MCF 10A (cell line): ENCODE measurements at regions not wholly inside any gene's neighbourhood (a gene's known extent, or its start where the extent isn't known, plus 50 kb on each side); places are given as distances from the start of the nearest gene placed in this dataset.
A peak's percentile ranks its signal among the peaks of the same experiment; 100 is the strongest.
"Not testable (repeated sequence)": the region's sequence is repeated elsewhere in the genome, so short reads cannot be mapped to it uniquely, and the experiment has no call there.

Experiments used
- BruUV-seq: library from RNA; stranded (reverse); fragments of 400-500 nt; replicated peaks from 2 replicates; lab custom pipeline; 2021; lab: Mats Ljungman, UMichigan
- CTCF ChIA-PET: fragments of 300-600 bp; sonication (Branson Sonifier 250); formaldehyde crosslinking; extraction: SDS; loops from one replicate; lab custom pipeline; 2021; ENCODE audit warnings: antibody characterized with exemption, inconsistent platforms; lab: Yijun Ruan, JAX
- POLR2A ChIA-PET: fragments of 300-600, 350-650 bp; sonication (Branson Sonifier 250); formaldehyde crosslinking; extraction: SDS; loops from one replicate; lab custom pipeline; 2020; ENCODE audit warnings: antibody characterized with exemption, inconsistent platforms; lab: Yijun Ruan, JAX
- DNase-seq: peaks from one replicate; pipeline ENCODE4 v3.0.0-alpha.2; 2018; ENCODE audit not compliant: unreplicated experiment
- H3K27ac Mint-ChIP-seq: one replicate; pipeline ENCODE4 v1.8.0; 2022; ENCODE audit warnings: mild to moderate bottlenecking, low read depth, mixed read lengths; ENCODE audit not compliant: unreplicated experiment
- H3K27me3 Mint-ChIP-seq: one replicate; pipeline ENCODE4 v1.8.0; 2022; ENCODE audit warnings: mixed read lengths; ENCODE audit not compliant: insufficient read depth, unreplicated experiment
- H3K36me3 Mint-ChIP-seq: one replicate; pipeline ENCODE4 v1.8.0; 2022; ENCODE audit warnings: mild to moderate bottlenecking, moderate library complexity, mixed read lengths; ENCODE audit not compliant: insufficient read depth, unreplicated experiment
- H3K4me1 Mint-ChIP-seq: one replicate; pipeline ENCODE4 v1.8.0; 2022; ENCODE audit warnings: mixed read lengths; ENCODE audit not compliant: insufficient read depth, unreplicated experiment
- H3K4me3 Mint-ChIP-seq: one replicate; pipeline ENCODE4 v1.8.0; 2022; ENCODE audit warnings: mild to moderate bottlenecking, moderate library complexity, mixed read lengths; ENCODE audit not compliant: unreplicated experiment
- H3K9me3 Mint-ChIP-seq: one replicate; pipeline ENCODE4 v1.8.0; 2022; ENCODE audit warnings: mixed read lengths; ENCODE audit not compliant: unreplicated experiment
- intact Hi-C: fragments of 100-400 bp; cut with micrococcal nuclease; formaldehyde crosslinking; loops from 2 replicates; pipeline ENCODE4 v1.14.1; 2022
- TF ChIP-seq, protein P1 (sequence below): fragments of 200-600 bp; IDR thresholded peaks from one replicate; pipeline ENCODE4 v1.8.0; 2022; ENCODE audit warnings: antibody characterized with exemption, mild to moderate bottlenecking; ENCODE audit not compliant: unreplicated experiment

DNA sequence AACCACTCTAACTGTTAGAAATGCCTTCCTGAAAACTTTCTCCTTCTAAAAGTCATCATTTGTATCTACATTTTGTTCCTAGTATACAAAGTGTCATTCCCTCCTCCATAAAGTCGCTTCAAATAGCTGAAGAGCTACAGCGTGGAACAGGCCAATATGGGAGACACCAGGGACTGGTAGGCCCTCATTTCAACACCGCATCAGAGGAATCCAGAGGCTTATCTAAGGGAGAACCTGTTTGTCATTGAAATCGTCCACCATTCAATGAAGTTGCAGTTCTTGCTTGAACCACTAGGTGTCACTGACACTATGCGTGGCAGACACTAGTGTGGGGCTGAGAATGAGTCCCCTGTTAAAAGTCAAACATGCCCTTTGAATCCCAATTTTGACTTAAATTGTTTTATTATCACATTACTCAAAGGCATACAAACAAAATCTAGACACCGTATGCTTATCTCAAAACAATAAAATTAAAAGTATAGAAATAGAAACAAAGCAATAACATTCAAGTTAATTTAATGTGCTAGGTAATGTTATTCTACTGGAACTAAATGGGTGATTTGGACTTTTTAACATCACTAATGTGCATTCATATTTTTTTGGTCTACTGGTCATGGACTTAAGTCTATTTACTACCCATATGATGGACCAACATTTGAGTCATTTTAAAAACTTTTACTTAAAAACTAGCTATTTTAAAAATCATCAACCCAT lies 182.3 kb downstream of the FCRL5 start:
- CTCF ChIA-PET: interaction anchor here (0.5 to 7.7 kb wide), 58 partner anchors 10 to 1116 kb away, joined by 3 to 123 read pairs (median 5); no protein-coding TSS in a partner anchor

DNA sequence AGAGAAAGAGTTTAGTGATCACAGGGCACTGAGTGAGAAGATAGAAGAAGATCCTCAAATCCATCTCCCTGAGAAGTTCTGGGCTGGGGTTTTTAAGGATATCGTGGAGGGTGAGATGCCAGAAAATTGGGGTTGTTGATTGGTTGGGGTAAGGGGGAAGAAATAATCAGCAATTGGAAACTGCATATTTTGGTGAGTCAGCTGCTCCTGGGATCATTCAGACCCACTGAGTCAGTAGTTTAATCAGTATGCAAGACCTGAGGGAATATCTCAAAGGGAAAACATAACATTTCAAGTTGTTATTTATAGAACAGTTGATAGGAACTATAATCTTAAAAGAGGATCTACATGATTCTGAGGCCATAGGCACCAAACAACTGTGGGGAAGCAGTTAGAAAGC lies 183.4 kb downstream of the FCRL5 start:
- H3K27me3 Mint-ChIP-seq: peaks cover 16% of the 10 kb centered on the region
- H3K4me1 Mint-ChIP-seq, BruUV-seq, intact Hi-C loops, H3K36me3 Mint-ChIP-seq, H3K27ac Mint-ChIP-seq, POLR2A ChIA-PET, H3K4me3 Mint-ChIP-seq, DNase-seq, H3K9me3 Mint-ChIP-seq: not testable (repeated sequence)
- CTCF ChIA-PET: interaction anchor here (0.6 to 7.7 kb wide), 24 partner anchors 11 to 324 kb away, joined by 3 to 123 read pairs (median 8); no protein-coding TSS in a partner anchor

More for the DNA sequence above, 182.3 kb downstream of the FCRL5 start:
- Mint-ChIP-seq H3K4me1 (peaks cover 4% of the 10 kb centered on the region), H3K36me3 (no peaks in the 10 kb centered on the region), H3K9me3 (no peaks in the 10 kb centered on the region), H3K27me3 (peaks cover 16% of the 10 kb centered on the region), H3K4me3 (no peak overlapping the region), H3K27ac (no peak overlapping the region)
- BruUV-seq: no TSS peak
- DNase-seq: peak; percentile 80
- intact Hi-C loops: loop anchor here (1.0 to 10.0 kb wide), 4 partner anchors 119 to 575 kb away; no protein-coding TSS in a partner anchor
- POLR2A ChIA-PET: no interaction called here
- TF ChIP-seq, protein P1, sequence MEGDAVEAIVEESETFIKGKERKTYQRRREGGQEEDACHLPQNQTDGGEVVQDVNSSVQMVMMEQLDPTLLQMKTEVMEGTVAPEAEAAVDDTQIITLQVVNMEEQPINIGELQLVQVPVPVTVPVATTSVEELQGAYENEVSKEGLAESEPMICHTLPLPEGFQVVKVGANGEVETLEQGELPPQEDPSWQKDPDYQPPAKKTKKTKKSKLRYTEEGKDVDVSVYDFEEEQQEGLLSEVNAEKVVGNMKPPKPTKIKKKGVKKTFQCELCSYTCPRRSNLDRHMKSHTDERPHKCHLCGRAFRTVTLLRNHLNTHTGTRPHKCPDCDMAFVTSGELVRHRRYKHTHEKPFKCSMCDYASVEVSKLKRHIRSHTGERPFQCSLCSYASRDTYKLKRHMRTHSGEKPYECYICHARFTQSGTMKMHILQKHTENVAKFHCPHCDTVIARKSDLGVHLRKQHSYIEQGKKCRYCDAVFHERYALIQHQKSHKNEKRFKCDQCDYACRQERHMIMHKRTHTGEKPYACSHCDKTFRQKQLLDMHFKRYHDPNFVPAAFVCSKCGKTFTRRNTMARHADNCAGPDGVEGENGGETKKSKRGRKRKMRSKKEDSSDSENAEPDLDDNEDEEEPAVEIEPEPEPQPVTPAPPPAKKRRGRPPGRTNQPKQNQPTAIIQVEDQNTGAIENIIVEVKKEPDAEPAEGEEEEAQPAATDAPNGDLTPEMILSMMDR: peak; percentile 99

DNA sequence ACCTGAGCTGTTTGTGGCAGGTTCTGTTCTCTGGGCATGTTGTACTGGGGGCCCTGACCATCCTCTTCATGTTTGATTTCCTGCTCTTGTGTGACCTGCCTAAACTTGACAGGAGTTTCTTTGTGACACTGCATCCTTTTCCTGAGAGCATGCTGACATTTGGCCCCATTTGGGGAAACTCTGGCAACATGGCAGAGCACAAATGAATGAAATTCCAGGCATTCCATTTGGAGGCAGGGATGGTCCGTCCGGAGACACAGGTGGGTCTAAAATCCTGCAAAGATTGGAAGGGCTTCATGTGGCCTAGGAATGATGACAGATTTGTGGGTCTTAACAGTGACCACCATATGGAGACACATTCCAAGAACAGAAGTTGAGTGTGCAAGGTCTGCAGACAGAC lies 184.0 kb downstream of the FCRL5 start:
- ChIA-PET POLR2A (interaction anchor here (0.6 to 0.7 kb wide), 2 partner anchors 38 to 131 kb away, joined by 4 read pairs; no protein-coding TSS in a partner anchor), CTCF (interaction anchor here (1.2 to 7.7 kb wide), 8 partner anchors 11 to 212 kb away, joined by 3 to 123 read pairs (median 22); no protein-coding TSS in a partner anchor)
- TF ChIP-seq, protein P1: no peak
- H3K9me3 Mint-ChIP-seq: no peaks in the 10 kb centered on the region
- H3K36me3 Mint-ChIP-seq: no peaks in the 10 kb centered on the region
- H3K4me3 Mint-ChIP-seq: no peak overlapping the region
- peaks cover 4% of the 10 kb centered on the region for H3K4me1 Mint-ChIP-seq
- H3K27me3 Mint-ChIP-seq: peaks cover 16% of the 10 kb centered on the region
- BruUV-seq: no TSS peak
- no peak overlapping the region for H3K27ac Mint-ChIP-seq
- intact Hi-C loops: no loop called here
- DNase-seq: no peak

DNA sequence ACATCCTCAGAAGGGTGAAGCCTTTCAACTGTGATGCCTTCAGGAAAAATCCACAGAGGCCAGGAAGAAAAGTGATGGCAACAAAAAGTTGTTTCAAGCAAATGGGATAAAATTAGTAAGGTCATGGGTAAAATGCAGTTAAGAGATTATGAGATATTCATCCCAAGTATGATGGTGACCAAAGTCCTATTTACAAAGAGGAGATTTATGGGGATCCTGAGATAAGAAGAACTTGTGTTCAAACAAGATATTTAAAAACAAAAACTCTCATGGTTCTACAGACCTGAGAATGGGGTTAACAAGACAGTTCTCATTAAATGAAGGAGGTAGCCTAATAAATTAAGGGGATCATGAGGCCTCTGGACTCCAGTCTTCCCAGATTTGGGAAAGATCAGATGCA lies 184.4 kb downstream of the FCRL5 start:
- ChIA-PET POLR2A (interaction anchor here (0.6 to 0.7 kb wide), 2 partner anchors 37 to 132 kb away, joined by 4 read pairs; no protein-coding TSS in a partner anchor), CTCF (interaction anchor here (3.6 to 7.7 kb wide), 3 partner anchors 11 to 211 kb away, joined by 17 to 123 read pairs (median 111); no protein-coding TSS in a partner anchor)
- H3K4me1 Mint-ChIP-seq: peaks cover 4% of the 10 kb centered on the region
- H3K27me3 Mint-ChIP-seq: peaks cover 16% of the 10 kb centered on the region
- H3K4me3 Mint-ChIP-seq: no peak overlapping the region
- no TSS peak for BruUV-seq
- H3K36me3 Mint-ChIP-seq: no peaks in the 10 kb centered on the region
- H3K9me3 Mint-ChIP-seq: no peaks in the 10 kb centered on the region
- no peak for DNase-seq
- intact Hi-C loops: no loop called here
- H3K27ac Mint-ChIP-seq: no peak overlapping the region
- TF ChIP-seq, protein P1: no peak
